ENCODE measurements at regions not wholly inside any gene's neighbourhood (a gene's known extent, or its start where the extent isn't known, plus 50 kb on each side); places are given as distances from the start of the nearest gene placed in this dataset.

GRCh38 chr6:169041078-169041477 lies 212.6 kb downstream of the THBS2 start:
- Mint-ChIP-seq H3K4me1 (ENCODE audit: low read depth in 2 of 2) (no peaks in the 10 kb centered on the region), H3K27ac (no peak overlapping the region), H3K36me3 (ENCODE audit: insufficient read depth) (no peaks in the 10 kb centered on the region), H3K27me3 (peaks cover 14 to 24% of the 10 kb centered on the region in 2 donors), H3K4me3 (no peak overlapping the region), H3K9me3 (no peaks in the 10 kb centered on the region)
- ATAC-seq (replicated peaks) (no peak), DNase-seq (no peak)

GRCh38 chr6:169038691-169039090 lies 215.0 kb downstream of the THBS2 start:
- H3K9me3 Mint-ChIP-seq, result no peaks in the 10 kb centered on the region
- no peak for ATAC-seq (replicated peaks)
- no peaks in the 10 kb centered on the region for H3K4me1 Mint-ChIP-seq (ENCODE audit: low read depth in 2 of 2)
- H3K36me3 Mint-ChIP-seq (ENCODE audit: insufficient read depth), result no peaks in the 10 kb centered on the region
- H3K27me3 Mint-ChIP-seq, result peaks cover 16 to 25% of the 10 kb centered on the region in 2 donors
- no peak overlapping the region for H3K4me3 Mint-ChIP-seq
- DNase-seq, result no peak
- no peak overlapping the region for H3K27ac Mint-ChIP-seq

- Mint-ChIP-seq H3K9me3 (no peaks in the 10 kb centered on the region), H3K27me3 (peaks cover 22 to 31% of the 10 kb centered on the region in 2 donors), H3K4me1 (ENCODE audit: low read depth in 2 of 2) (no peaks in the 10 kb centered on the region), H3K36me3 (ENCODE audit: insufficient read depth) (no peaks in the 10 kb centered on the region), H3K4me3 (no peak overlapping the region), H3K27ac (no peak overlapping the region)
- no peak for ATAC-seq (replicated peaks)
- no peak for DNase-seq
Observed at GRCh38 chr6:169035385-169036240, 218.0 kb downstream of the THBS2 start.

- no peak overlapping the region for H3K4me3 Mint-ChIP-seq
- ATAC-seq (replicated peaks), result no peak
- H3K27ac Mint-ChIP-seq, result no peak overlapping the region
- no peaks in the 10 kb centered on the region for H3K4me1 Mint-ChIP-seq (ENCODE audit: low read depth in 2 of 2)
- DNase-seq, result no peak
- no peaks in the 10 kb centered on the region for H3K9me3 Mint-ChIP-seq
- peaks cover 20 to 23% of the 10 kb centered on the region in 2 donors for H3K27me3 Mint-ChIP-seq
- H3K36me3 Mint-ChIP-seq (ENCODE audit: insufficient read depth), result no peaks in the 10 kb centered on the region
Observed at GRCh38 chr6:169034516-169035167, 219.0 kb downstream of the THBS2 start.

GRCh38 chr6:169029861-169030260 lies 223.8 kb downstream of the THBS2 start:
- Mint-ChIP-seq H3K4me1 (ENCODE audit: low read depth in 2 of 2) (no peaks in the 10 kb centered on the region), H3K36me3 (ENCODE audit: insufficient read depth) (no peaks in the 10 kb centered on the region), H3K27me3 (peaks cover 22 to 32% of the 10 kb centered on the region in 2 donors), H3K9me3 (no peaks in the 10 kb centered on the region), H3K27ac (no peak overlapping the region), H3K4me3 (no peak overlapping the region)
- ATAC-seq (replicated peaks) (no peak), DNase-seq (no peak)

- H3K36me3 Mint-ChIP-seq (ENCODE audit: insufficient read depth), result no peaks in the 10 kb centered on the region
- no peak overlapping the region for H3K27ac Mint-ChIP-seq
- H3K4me1 Mint-ChIP-seq (ENCODE audit: low read depth in 2 of 2), result no peaks in the 10 kb centered on the region
- H3K9me3 Mint-ChIP-seq, result no peaks in the 10 kb centered on the region
- H3K27me3 Mint-ChIP-seq, result peaks cover 12 to 20% of the 10 kb centered on the region in 2 donors
- ATAC-seq (replicated peaks) (no peak), DNase-seq (no peak)
- no peak overlapping the region for H3K4me3 Mint-ChIP-seq
Observed at GRCh38 chr6:169028343-169028742, 225.3 kb downstream of the THBS2 start.

GRCh38 chr6:169026175-169026574 lies 227.5 kb downstream of the THBS2 start:
- Mint-ChIP-seq H3K4me3 (no peak overlapping the region), H3K36me3 (ENCODE audit: insufficient read depth) (no peaks in the 10 kb centered on the region), H3K27me3 (peaks cover 8 to 17% of the 10 kb centered on the region in 2 donors), H3K4me1 (ENCODE audit: low read depth in 2 of 2) (no peaks in the 10 kb centered on the region), H3K9me3 (no peaks in the 10 kb centered on the region), H3K27ac (no peak overlapping the region)
- ATAC-seq (replicated peaks) (no peak), DNase-seq (no peak)

GRCh38 chr6:169024047-169024660 lies 229.5 kb downstream of the THBS2 start:
- Mint-ChIP-seq H3K27ac (no peak overlapping the region), H3K9me3 (no peaks in the 10 kb centered on the region), H3K27me3 (peaks cover 21 to 34% of the 10 kb centered on the region in 2 donors), H3K4me1 (ENCODE audit: low read depth in 2 of 2) (no peaks in the 10 kb centered on the region), H3K36me3 (ENCODE audit: insufficient read depth) (no peaks in the 10 kb centered on the region), H3K4me3 (no peak overlapping the region)
- DNase-seq, result no peak
- no peak for ATAC-seq (replicated peaks)

- H3K27ac Mint-ChIP-seq, result no peak overlapping the region
- H3K9me3 Mint-ChIP-seq, result no peaks in the 10 kb centered on the region
- H3K4me3 Mint-ChIP-seq, result no peak overlapping the region
- no peaks in the 10 kb centered on the region for H3K4me1 Mint-ChIP-seq (ENCODE audit: low read depth in 2 of 2)
- peaks cover 21 to 34% of the 10 kb centered on the region in 2 donors for H3K27me3 Mint-ChIP-seq
- DNase-seq (no peak), ATAC-seq (replicated peaks) (no peak)
- H3K36me3 Mint-ChIP-seq (ENCODE audit: insufficient read depth), result no peaks in the 10 kb centered on the region
Observed at GRCh38 chr6:169023161-169023874, 230.3 kb downstream of the THBS2 start.

- Mint-ChIP-seq H3K9me3 (peaks cover 5 to 11% of the 10 kb centered on the region in 2 donors), H3K4me3 (no peak overlapping the region), H3K36me3 (ENCODE audit: insufficient read depth) (no peaks in the 10 kb centered on the region), H3K27ac (no peak overlapping the region), H3K27me3 (peaks cover 32 to 38% of the 10 kb centered on the region in 2 donors), H3K4me1 (ENCODE audit: low read depth in 2 of 2) (no peaks in the 10 kb centered on the region)
- ATAC-seq (replicated peaks), result no peak
- DNase-seq, result no peak
Observed at GRCh38 chr6:169022079-169022478, 231.6 kb downstream of the THBS2 start.

- DNase-seq, result no peak
Observed at GRCh38 chr6:169020821-169021220, 232.8 kb downstream of the THBS2 start.

GRCh38 chr6:169019727-169020491 lies 233.7 kb downstream of the THBS2 start:
- Mint-ChIP-seq H3K36me3 (ENCODE audit: insufficient read depth) (no peaks in the 10 kb centered on the region), H3K27me3 (peaks cover 54 to 58% of the 10 kb centered on the region in 2 donors), H3K27ac (no peak overlapping the region), H3K4me3 (no peak overlapping the region), H3K4me1 (ENCODE audit: low read depth in 2 of 2) (no peaks in the 10 kb centered on the region), H3K9me3 (peaks cover 5 to 16% of the 10 kb centered on the region in 2 donors)
- no peak for ATAC-seq (replicated peaks)
- no peak for DNase-seq

More at GRCh38 chr6:169020821-169021220, 232.8 kb downstream of the THBS2 start:
- Mint-ChIP-seq H3K4me3 (no peak overlapping the region), H3K27ac (no peak overlapping the region), H3K4me1 (ENCODE audit: low read depth in 2 of 2) (no peaks in the 10 kb centered on the region), H3K9me3 (peaks cover 5 to 16% of the 10 kb centered on the region in 2 donors), H3K27me3 (peaks cover 45 to 49% of the 10 kb centered on the region in 2 donors), H3K36me3 (ENCODE audit: insufficient read depth) (no peaks in the 10 kb centered on the region)
- ATAC-seq (replicated peaks), result no peak

Data from effector memory CD8-positive, alpha-beta T cell (primary cell).